ENCODE measurements at regions not wholly inside any gene's neighbourhood (a gene's known extent, or its start where the extent isn't known, plus 50 kb on each side); places are given as distances from the start of the nearest gene placed in this dataset.

DNA sequence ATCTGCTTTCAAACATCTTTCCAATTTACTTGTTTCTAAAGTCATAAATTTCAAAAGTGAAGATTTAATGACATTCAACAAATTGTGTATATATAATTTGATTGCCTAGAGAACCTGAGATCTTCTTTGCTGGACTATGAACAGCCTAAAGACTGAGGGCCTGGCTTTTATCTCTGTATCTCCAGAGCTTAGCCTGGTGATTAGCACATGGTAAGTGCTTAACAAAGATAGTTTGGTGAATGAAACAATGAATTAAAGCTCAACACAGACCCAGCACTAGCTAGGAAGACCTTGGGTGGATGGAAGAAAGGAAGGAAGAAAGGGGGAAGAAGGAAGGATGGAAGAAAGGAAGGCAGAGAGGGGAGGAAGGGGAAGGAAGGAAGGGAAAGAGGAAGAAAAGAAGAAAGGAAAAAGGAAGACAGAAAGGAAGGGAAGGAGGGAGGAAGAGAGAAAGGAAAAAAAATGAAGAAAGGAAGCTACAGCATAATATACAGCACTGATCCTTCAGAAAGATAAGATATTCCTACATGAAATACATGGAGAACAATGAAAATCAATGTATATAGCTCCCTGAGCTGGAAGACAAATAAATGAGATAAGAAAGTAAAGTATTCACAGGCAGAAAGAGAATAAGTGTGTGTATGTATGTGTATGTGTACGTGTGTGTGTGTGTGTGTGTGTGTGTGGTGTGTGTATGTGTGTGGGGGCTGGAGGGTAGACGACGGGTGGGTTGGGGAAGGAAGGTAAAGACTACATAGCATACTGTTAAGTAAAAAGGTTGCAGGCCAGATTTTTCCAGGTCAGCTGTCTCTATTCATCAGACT lies 318.2 kb downstream of the TNS1 start:
- no peak overlapping the region for H3K4me3 ChIP-seq (ENCODE audit: control insufficient read depth in 2 of 3, extremely low read depth in 1 of 3, insufficient read depth in 2 of 3, low read depth in 1 of 3, low read length in 3 of 3)
- no peak overlapping the region for H3K4me2 ChIP-seq (ENCODE audit: control insufficient read depth, extremely low read depth, insufficient read depth, low read depth, low read length)
- FAIRE-seq: no peak

DNA sequence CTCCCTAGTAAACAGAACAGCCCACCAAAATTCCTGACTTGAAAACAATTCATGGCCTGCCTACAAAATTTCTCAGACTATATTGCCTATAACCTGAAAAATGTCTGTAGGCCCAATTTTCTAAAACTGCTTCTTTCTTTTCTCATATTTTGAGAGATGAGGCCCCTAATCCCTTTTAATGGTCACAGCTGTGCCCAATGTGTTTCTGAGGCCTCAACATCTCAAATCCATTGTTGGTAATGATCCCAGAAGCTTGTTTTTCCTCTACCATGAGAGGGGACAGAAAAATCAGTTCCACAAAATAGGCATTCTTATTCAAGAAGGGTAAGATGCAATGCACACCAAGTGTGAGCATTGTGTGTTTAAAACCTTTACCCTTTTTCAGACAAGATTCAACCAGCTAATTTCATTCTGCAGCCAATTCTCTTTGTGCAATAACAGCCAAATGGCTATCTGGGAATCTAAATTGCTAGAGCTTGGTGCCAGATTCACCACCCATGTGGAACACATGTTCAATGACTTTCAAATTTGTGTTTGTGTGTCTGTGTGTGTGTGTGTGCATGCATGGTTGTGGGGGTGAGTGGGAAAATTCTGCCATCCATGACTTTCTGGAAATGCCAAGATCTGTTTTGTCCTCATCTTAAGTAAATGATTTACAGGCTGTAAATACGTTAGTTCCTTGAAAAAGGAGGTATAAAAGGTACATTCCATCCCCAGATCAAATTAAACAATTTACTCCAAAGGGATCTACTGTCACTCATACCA lies 319.5 kb downstream of the TNS1 start:
- DNase-seq (ENCODE audit: low read depth, low spot score) (no peak), FAIRE-seq (no peak)
- H3K9ac ChIP-seq (ENCODE audit: control insufficient read depth, extremely low read depth, insufficient read depth, low read length): no peak overlapping the region
- H3K36me3 ChIP-seq (ENCODE audit: control insufficient read depth in 2 of 2, extremely low read depth in 1 of 2, insufficient read depth in 2 of 2, low read length in 2 of 2): no peaks in the 10 kb centered on the region
- H3K4me1 ChIP-seq (ENCODE audit: control insufficient read depth, extremely low read depth, insufficient read depth, low read length): peaks cover 9% of the 10 kb centered on the region
- H3K9me3 ChIP-seq (ENCODE audit: control insufficient read depth, low read depth, low read length): no peaks in the 10 kb centered on the region
- H3K4me2 ChIP-seq (ENCODE audit: control insufficient read depth, extremely low read depth, insufficient read depth, low read depth, low read length): no peak overlapping the region
- no peak overlapping the region for H2AFZ ChIP-seq (ENCODE audit: control insufficient read depth, low read length)
- TF ChIP-seq, protein P1, sequence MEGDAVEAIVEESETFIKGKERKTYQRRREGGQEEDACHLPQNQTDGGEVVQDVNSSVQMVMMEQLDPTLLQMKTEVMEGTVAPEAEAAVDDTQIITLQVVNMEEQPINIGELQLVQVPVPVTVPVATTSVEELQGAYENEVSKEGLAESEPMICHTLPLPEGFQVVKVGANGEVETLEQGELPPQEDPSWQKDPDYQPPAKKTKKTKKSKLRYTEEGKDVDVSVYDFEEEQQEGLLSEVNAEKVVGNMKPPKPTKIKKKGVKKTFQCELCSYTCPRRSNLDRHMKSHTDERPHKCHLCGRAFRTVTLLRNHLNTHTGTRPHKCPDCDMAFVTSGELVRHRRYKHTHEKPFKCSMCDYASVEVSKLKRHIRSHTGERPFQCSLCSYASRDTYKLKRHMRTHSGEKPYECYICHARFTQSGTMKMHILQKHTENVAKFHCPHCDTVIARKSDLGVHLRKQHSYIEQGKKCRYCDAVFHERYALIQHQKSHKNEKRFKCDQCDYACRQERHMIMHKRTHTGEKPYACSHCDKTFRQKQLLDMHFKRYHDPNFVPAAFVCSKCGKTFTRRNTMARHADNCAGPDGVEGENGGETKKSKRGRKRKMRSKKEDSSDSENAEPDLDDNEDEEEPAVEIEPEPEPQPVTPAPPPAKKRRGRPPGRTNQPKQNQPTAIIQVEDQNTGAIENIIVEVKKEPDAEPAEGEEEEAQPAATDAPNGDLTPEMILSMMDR (optimal IDR thresholded peaks at IDR 0.05 in 1 of 3, IDR thresholded peaks at IDR 0.05 in 1 of 3, conservative IDR thresholded peaks at IDR 0.05 in 1 of 3; ENCODE audit: extremely low read depth in 1 of 3, insufficient read depth in 2 of 3, low read length in 3 of 3): no peak
- TF ChIP-seq EZH2 (IDR thresholded peaks at IDR 0.05; ENCODE audit: low read length): no peak
- H3K79me2 ChIP-seq (ENCODE audit: control insufficient read depth, insufficient read depth, low read length): no peaks in the 10 kb centered on the region
- H3K4me3 ChIP-seq (ENCODE audit: control insufficient read depth in 2 of 3, extremely low read depth in 1 of 3, insufficient read depth in 2 of 3, low read depth in 1 of 3, low read length in 3 of 3): no peak overlapping the region
- H3K9me1 ChIP-seq (ENCODE audit: control insufficient read depth, extremely low read depth, insufficient read depth, low read length): no peaks in the 10 kb centered on the region
- no peak overlapping the region for H3K27ac ChIP-seq (ENCODE audit: control insufficient read depth, insufficient read depth, low read length)
- dilution Hi-C loops (cut with MboI; ENCODE audit: extremely low pct_ligation_motif_present, low sequenced_read_pairs): no loop called here
- no peaks in the 10 kb centered on the region for H3K27me3 ChIP-seq (ENCODE audit: control insufficient read depth, extremely low read depth, insufficient read depth, low read length)
- no peaks in the 10 kb centered on the region for H4K20me1 ChIP-seq (ENCODE audit: control insufficient read depth, extremely low read depth, insufficient read depth, low read length)

More for the DNA sequence above, 318.2 kb downstream of the TNS1 start:
- H3K9me1 ChIP-seq (ENCODE audit: control insufficient read depth, extremely low read depth, insufficient read depth, low read length): no peaks in the 10 kb centered on the region
- no peak for DNase-seq (ENCODE audit: low read depth, low spot score)
- H3K27me3 ChIP-seq (ENCODE audit: control insufficient read depth, extremely low read depth, insufficient read depth, low read length): no peaks in the 10 kb centered on the region
- H2AFZ ChIP-seq (ENCODE audit: control insufficient read depth, low read length): no peak overlapping the region
- H3K27ac ChIP-seq (ENCODE audit: control insufficient read depth, insufficient read depth, low read length): no peak overlapping the region
- no peaks in the 10 kb centered on the region for H3K9me3 ChIP-seq (ENCODE audit: control insufficient read depth, low read depth, low read length)
- no peaks in the 10 kb centered on the region for H3K36me3 ChIP-seq (ENCODE audit: control insufficient read depth in 2 of 2, extremely low read depth in 1 of 2, insufficient read depth in 2 of 2, low read length in 2 of 2)
- no peak for TF ChIP-seq EZH2 (IDR thresholded peaks at IDR 0.05; ENCODE audit: low read length)
- TF ChIP-seq, protein P1 (optimal IDR thresholded peaks at IDR 0.05 in 1 of 3, IDR thresholded peaks at IDR 0.05 in 1 of 3, conservative IDR thresholded peaks at IDR 0.05 in 1 of 3; ENCODE audit: extremely low read depth in 1 of 3, insufficient read depth in 2 of 3, low read length in 3 of 3): no peak
- H3K4me1 ChIP-seq (ENCODE audit: control insufficient read depth, extremely low read depth, insufficient read depth, low read length): peaks cover 9% of the 10 kb centered on the region
- no peak overlapping the region for H3K9ac ChIP-seq (ENCODE audit: control insufficient read depth, extremely low read depth, insufficient read depth, low read length)
- H4K20me1 ChIP-seq (ENCODE audit: control insufficient read depth, extremely low read depth, insufficient read depth, low read length): no peaks in the 10 kb centered on the region
- dilution Hi-C loops (cut with MboI; ENCODE audit: extremely low pct_ligation_motif_present, low sequenced_read_pairs): no loop called here
- no peaks in the 10 kb centered on the region for H3K79me2 ChIP-seq (ENCODE audit: control insufficient read depth, insufficient read depth, low read length)

Data from keratinocyte (primary cell).